ENCODE measurements at regions not wholly inside any gene's neighbourhood (a gene's known extent, or its start where the extent isn't known, plus 50 kb on each side); places are given as distances from the start of the nearest gene placed in this dataset.
A peak's percentile ranks its signal among the peaks of the same experiment; 100 is the strongest.

- DNase-seq (ENCODE audit: low read depth, low spot score) = no peak
These were observed 284.7 kb upstream of the STT3B start for GRCh38 chr3:31247850-31248562.

- DNase-seq (ENCODE audit: low read depth, low spot score) = no peak
These were observed 284.1 kb upstream of the STT3B start for GRCh38 chr3:31248563-31248992.

- DNase-seq (ENCODE audit: low read depth, low spot score) = no peak
These were observed 283.2 kb upstream of the STT3B start for GRCh38 chr3:31249545-31249944.

GRCh38 chr3:31250116-31250777, 282.5 kb upstream of the STT3B start:
- no peak for DNase-seq (ENCODE audit: low read depth, low spot score)

- DNase-seq (ENCODE audit: low read depth, low spot score) = no peak
These were observed 281.6 kb upstream of the STT3B start for GRCh38 chr3:31251083-31251482.

- DNase-seq (ENCODE audit: low read depth, low spot score) = no peak
These were observed 280.2 kb upstream of the STT3B start for GRCh38 chr3:31252216-31253185.

GRCh38 chr3:31253782-31254181, 278.9 kb upstream of the STT3B start:
- DNase-seq (ENCODE audit: low read depth, low spot score) = no peak

- DNase-seq (ENCODE audit: low read depth, low spot score) = no peak
These were observed 278.2 kb upstream of the STT3B start for GRCh38 chr3:31254483-31254882.

- DNase-seq (ENCODE audit: low read depth, low spot score) = no peak
These were observed 277.6 kb upstream of the STT3B start for GRCh38 chr3:31255007-31255581.

- DNase-seq (ENCODE audit: low read depth, low spot score) = no peak
These were observed 270.5 kb upstream of the STT3B start for GRCh38 chr3:31262201-31262600.

- DNase-seq (ENCODE audit: low read depth, low spot score) = no peak
These were observed 268.8 kb upstream of the STT3B start for GRCh38 chr3:31263897-31264296.

- DNase-seq (ENCODE audit: low read depth, low spot score) = peak; percentile 82
These were observed 266.9 kb upstream of the STT3B start for GRCh38 chr3:31265646-31266428.

- no peak for DNase-seq (ENCODE audit: low read depth, low spot score)
These were observed 263.9 kb upstream of the STT3B start for GRCh38 chr3:31268868-31269267.

GRCh38 chr3:31270010-31270409, 262.7 kb upstream of the STT3B start:
- DNase-seq (ENCODE audit: low read depth, low spot score) = no peak

- DNase-seq (ENCODE audit: low read depth, low spot score) = no peak
These were observed 258.2 kb upstream of the STT3B start for GRCh38 chr3:31274326-31275024.

- DNase-seq (ENCODE audit: low read depth, low spot score) = peak; percentile 57
These were observed 257.6 kb upstream of the STT3B start for GRCh38 chr3:31275038-31275572.

- no peak for DNase-seq (ENCODE audit: low read depth, low spot score)
These were observed 257.1 kb upstream of the STT3B start for GRCh38 chr3:31275583-31275982.

- DNase-seq (ENCODE audit: low read depth, low spot score) = peak; percentile 73
These were observed 255.1 kb upstream of the STT3B start for GRCh38 chr3:31277582-31277981.

GRCh38 chr3:31278532-31278931, 254.2 kb upstream of the STT3B start:
- no peak for DNase-seq (ENCODE audit: low read depth, low spot score)

- DNase-seq (ENCODE audit: low read depth, low spot score) = no peak
These were observed 247.9 kb upstream of the STT3B start for GRCh38 chr3:31284776-31285175.

Measured in pulmonary artery endothelial cell (primary cell).